Karpas-422 (cell line): ENCODE measurements at regions not wholly inside any gene's neighbourhood (a gene's known extent, or its start where the extent isn't known, plus 50 kb on each side); places are given as distances from the start of the nearest gene placed in this dataset.
"Not testable (repeated sequence)": the region's sequence is repeated elsewhere in the genome, so short reads cannot be mapped to it uniquely, and the experiment has no call there.

Experiments
- DNase-seq: peaks from one replicate; pipeline ENCODE4 v3.0.0-alpha.2; 2015
- H2AFZ ChIP-seq: fragments of 200-600 bp; sonication (generic); 2 replicates; pipeline ENCODE4 v1.6.1; 2014; ENCODE audit warnings: antibody characterized with exemption, low read length, mixed read lengths
- H3K27ac ChIP-seq: fragments of 200-600 bp; sonication (generic); 2 replicates; pipeline ENCODE4 v1.5.1; 2014; ENCODE audit warnings: mild to moderate bottlenecking, low read length, moderate library complexity
- H3K27me3 ChIP-seq: fragments of 200-600 bp; sonication (generic); 2 replicates; pipeline ENCODE4 v1.6.1; 2014; ENCODE audit warnings: low read length, mixed read lengths
- H3K36me3 ChIP-seq: fragments of 200-600 bp; sonication (generic); 2 replicates; pipeline ENCODE4 v1.6.1; 2014; ENCODE audit warnings: low read length, mixed read lengths; ENCODE audit not compliant: insufficient read depth
- H3K4me1 ChIP-seq: fragments of 200-600 bp; sonication (generic); 2 replicates; pipeline ENCODE4 v1.6.1; 2014; ENCODE audit warnings: mild to moderate bottlenecking, low read length, mixed read lengths
- H3K4me2 ChIP-seq: fragments of 200-600 bp; sonication (generic); 2 replicates; pipeline ENCODE4 v1.6.1; 2014; ENCODE audit warnings: low read length, low read depth, mild to moderate bottlenecking; ENCODE audit not compliant: poor library complexity, severe bottlenecking
- H3K4me3 ChIP-seq: fragments of 200-600 bp; sonication (generic); 2 replicates; pipeline ENCODE4 v1.5.1; 2014; ENCODE audit warnings: mild to moderate bottlenecking, antibody characterized with exemption, low read length, mixed read lengths
- H3K79me2 ChIP-seq: fragments of 200-600 bp; sonication (generic); 2 replicates; pipeline ENCODE4 v1.6.1; 2014; ENCODE audit warnings: mild to moderate bottlenecking, low read length, mixed read lengths
- H3K9ac ChIP-seq: fragments of 200-600 bp; sonication (generic); 2 replicates; pipeline ENCODE4 v1.6.0; 2014; ENCODE audit warnings: low read length
- H3K9me2 ChIP-seq: fragments of 200-600 bp; sonication (generic), shearing (Covaris generic); replicated peaks from 2 replicates; pipeline ENCODE4 v1.6.0; 2014; ENCODE audit warnings: mild to moderate bottlenecking, low read length, moderate library complexity; ENCODE audit not compliant: insufficient read depth
- H3K9me3 ChIP-seq: fragments of 300-700, 200-600 bp; sonication (generic); 2 replicates; pipeline ENCODE4 v1.6.1; 2014; ENCODE audit warnings: low read length, mixed read lengths
- H4K20me1 ChIP-seq: fragments of 200-600 bp; sonication (generic); 2 replicates; pipeline ENCODE4 v1.6.1; 2014; ENCODE audit warnings: mild to moderate bottlenecking, antibody characterized with exemption, low read length, low read depth; ENCODE audit not compliant: insufficient read depth

- H4K20me1 ChIP-seq, H3K4me3 ChIP-seq, H3K27me3 ChIP-seq, H3K4me1 ChIP-seq, H3K4me2 ChIP-seq, DNase-seq, H2AFZ ChIP-seq, H3K36me3 ChIP-seq, H3K9me3 ChIP-seq, H3K27ac ChIP-seq, H3K79me2 ChIP-seq, H3K9ac ChIP-seq, H3K9me2 ChIP-seq: not testable (repeated sequence)
These were observed 108.7 kb downstream of the NPIPB11 start for GRCh38 chr16:29297809-29298177.

GRCh38 chr16:29297144-29297808, 109.2 kb downstream of the NPIPB11 start:
- not testable (repeated sequence) for H3K27me3 ChIP-seq, H3K9me3 ChIP-seq, H3K4me3 ChIP-seq, H3K36me3 ChIP-seq, DNase-seq, H3K4me2 ChIP-seq, H3K9me2 ChIP-seq, H4K20me1 ChIP-seq, H3K4me1 ChIP-seq, H3K27ac ChIP-seq, H2AFZ ChIP-seq, H3K79me2 ChIP-seq, H3K9ac ChIP-seq

GRCh38 chr16:29296176-29296575, 110.3 kb downstream of the NPIPB11 start:
- H3K27ac ChIP-seq = not testable (repeated sequence)

GRCh38 chr16:29294951-29295795, 111.3 kb downstream of the NPIPB11 start:
- H4K20me1 ChIP-seq, DNase-seq, H3K9me3 ChIP-seq, H3K79me2 ChIP-seq, H3K9ac ChIP-seq, H3K9me2 ChIP-seq, H3K36me3 ChIP-seq, H3K4me2 ChIP-seq, H3K27me3 ChIP-seq, H3K4me3 ChIP-seq, H3K27ac ChIP-seq, H2AFZ ChIP-seq, H3K4me1 ChIP-seq: not testable (repeated sequence)

More at GRCh38 chr16:29296176-29296575, 110.3 kb downstream of the NPIPB11 start:
- H3K4me1 ChIP-seq, H3K4me2 ChIP-seq, H3K27me3 ChIP-seq, H3K36me3 ChIP-seq, H3K79me2 ChIP-seq, H4K20me1 ChIP-seq, H3K9me2 ChIP-seq, H3K4me3 ChIP-seq, H3K9ac ChIP-seq, H3K9me3 ChIP-seq, DNase-seq, H2AFZ ChIP-seq: not testable (repeated sequence)

- not testable (repeated sequence) for H3K4me3 ChIP-seq, H3K36me3 ChIP-seq, H3K79me2 ChIP-seq, H4K20me1 ChIP-seq, H3K27ac ChIP-seq, H3K9me3 ChIP-seq, DNase-seq, H2AFZ ChIP-seq, H3K4me1 ChIP-seq, H3K27me3 ChIP-seq, H3K9ac ChIP-seq, H3K9me2 ChIP-seq, H3K4me2 ChIP-seq
These were observed 112.0 kb downstream of the NPIPB11 start for GRCh38 chr16:29294400-29294933.

GRCh38 chr16:29293545-29293944, 113.0 kb downstream of the NPIPB11 start:
- H4K20me1 ChIP-seq, H3K4me3 ChIP-seq, H2AFZ ChIP-seq, H3K4me2 ChIP-seq, H3K79me2 ChIP-seq, H3K27me3 ChIP-seq, H3K36me3 ChIP-seq, DNase-seq, H3K9me2 ChIP-seq, H3K4me1 ChIP-seq, H3K9me3 ChIP-seq, H3K27ac ChIP-seq, H3K9ac ChIP-seq: not testable (repeated sequence)

GRCh38 chr16:29292952-29293471, 113.5 kb downstream of the NPIPB11 start:
- not testable (repeated sequence) for H3K79me2 ChIP-seq, H3K36me3 ChIP-seq, H3K9me2 ChIP-seq, H3K4me3 ChIP-seq, H3K27me3 ChIP-seq, H3K27ac ChIP-seq, DNase-seq, H4K20me1 ChIP-seq, H3K4me2 ChIP-seq, H2AFZ ChIP-seq, H3K9me3 ChIP-seq, H3K9ac ChIP-seq, H3K4me1 ChIP-seq

GRCh38 chr16:29291329-29292271, 114.9 kb downstream of the NPIPB11 start:
- H3K9me2 ChIP-seq, H3K79me2 ChIP-seq, H3K27ac ChIP-seq, H2AFZ ChIP-seq, H3K27me3 ChIP-seq, H4K20me1 ChIP-seq, H3K9me3 ChIP-seq, DNase-seq, H3K9ac ChIP-seq, H3K36me3 ChIP-seq, H3K4me2 ChIP-seq, H3K4me1 ChIP-seq, H3K4me3 ChIP-seq: not testable (repeated sequence)
